HG02588 (cell line): ENCODE measurements at regions not wholly inside any gene's neighbourhood (a gene's known extent, or its start where the extent isn't known, plus 50 kb on each side); places are given as distances from the start of the nearest gene placed in this dataset.

ENCODE experiments used
- ATAC-seq: cut with Tn5 transposase; IDR thresholded peaks from one replicate; pipeline ENCODE4 v1.9.1; 2021; ENCODE audit warnings: mild to moderate bottlenecking, moderate library complexity; ENCODE audit not compliant: unreplicated experiment

- ATAC-seq: no peak
Measured at GRCh38 chr15:94177112-94177511, 54.2 kb upstream of the MCTP2 start.

- ATAC-seq: no peak
Measured at GRCh38 chr15:94175420-94175819, 55.9 kb upstream of the MCTP2 start.

GRCh38 chr15:94174399-94174802 lies 57.0 kb upstream of the MCTP2 start:
- peak; percentile 87 for ATAC-seq

- ATAC-seq: no peak
Measured at GRCh38 chr15:94168250-94168649, 63.1 kb upstream of the MCTP2 start.

GRCh38 chr15:94164971-94165370 lies 66.4 kb upstream of the MCTP2 start:
- ATAC-seq: no peak

- ATAC-seq: no peak
Measured at GRCh38 chr15:94164202-94164807, 67.1 kb upstream of the MCTP2 start.

GRCh38 chr15:94162939-94163338 lies 68.4 kb upstream of the MCTP2 start:
- ATAC-seq: no peak

GRCh38 chr15:94154255-94154654 lies 77.1 kb upstream of the MCTP2 start:
- no peak for ATAC-seq

GRCh38 chr15:94145046-94145445 lies 86.3 kb upstream of the MCTP2 start:
- ATAC-seq: no peak

GRCh38 chr15:94141802-94142201 lies 89.6 kb upstream of the MCTP2 start:
- no peak for ATAC-seq

- no peak for ATAC-seq
Measured at GRCh38 chr15:94135486-94136147, 95.7 kb upstream of the MCTP2 start.

GRCh38 chr15:94131875-94132274 lies 99.5 kb upstream of the MCTP2 start:
- no peak for ATAC-seq

- no peak for ATAC-seq
Measured at GRCh38 chr15:94130504-94130903, 100.9 kb upstream of the MCTP2 start.

- ATAC-seq: no peak
Measured at GRCh38 chr15:94127006-94127405, 104.4 kb upstream of the MCTP2 start.

- ATAC-seq: no peak
Measured at GRCh38 chr15:94125698-94126097, 105.7 kb upstream of the MCTP2 start.

- no peak for ATAC-seq
Measured at GRCh38 chr15:94125156-94125555, 106.2 kb upstream of the MCTP2 start.

GRCh38 chr15:94122516-94122915 lies 108.8 kb upstream of the MCTP2 start:
- no peak for ATAC-seq

- peak; percentile 98 for ATAC-seq
Measured at GRCh38 chr15:94119923-94120775, 111.2 kb upstream of the MCTP2 start.

- ATAC-seq: no peak
Measured at GRCh38 chr15:94119298-94119811, 112.0 kb upstream of the MCTP2 start.

- no peak for ATAC-seq
Measured at GRCh38 chr15:94110476-94111130, 120.8 kb upstream of the MCTP2 start.

- ATAC-seq: no peak
Measured at GRCh38 chr15:94107652-94108051, 123.7 kb upstream of the MCTP2 start.
